ENCODE measurements at regions not wholly inside any gene's neighbourhood (a gene's known extent, or its start where the extent isn't known, plus 50 kb on each side); places are given as distances from the start of the nearest gene placed in this dataset.

DNA sequence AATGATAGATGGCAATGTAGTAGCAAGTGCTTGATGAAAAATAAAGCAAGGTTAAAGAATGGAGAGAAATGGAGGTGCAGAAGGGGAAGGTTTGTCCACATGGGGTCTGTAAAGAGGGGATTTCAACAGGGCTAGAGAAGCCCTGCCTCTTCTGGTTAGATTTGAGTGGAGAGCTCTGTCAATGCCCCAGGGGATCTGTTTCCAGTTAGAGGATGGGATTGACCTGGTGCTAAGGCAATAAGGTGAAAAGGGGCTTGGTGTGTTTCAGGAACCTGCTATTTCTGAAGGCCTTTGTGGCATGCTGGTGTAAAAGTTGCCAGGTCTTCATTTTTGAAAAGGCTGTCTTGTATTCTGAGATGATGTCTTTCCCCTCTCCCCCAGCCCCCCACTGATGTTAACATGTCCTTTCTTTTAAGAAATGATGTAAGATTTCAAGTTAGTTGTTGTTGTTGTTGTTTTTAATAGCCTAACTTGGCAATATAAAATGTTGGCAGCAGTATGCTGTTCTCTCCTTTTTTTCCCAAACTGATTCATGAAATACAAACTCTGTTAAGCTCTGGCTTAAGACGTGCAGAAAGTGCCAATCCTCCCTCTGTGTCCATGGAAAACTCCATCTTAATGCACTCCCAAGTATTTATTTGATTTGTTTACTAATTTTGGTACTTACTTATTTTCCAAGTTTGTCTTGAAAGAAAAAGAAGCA, 370.3 kb upstream of the ADGRL2 start:
- no peak for DNase-seq

DNA sequence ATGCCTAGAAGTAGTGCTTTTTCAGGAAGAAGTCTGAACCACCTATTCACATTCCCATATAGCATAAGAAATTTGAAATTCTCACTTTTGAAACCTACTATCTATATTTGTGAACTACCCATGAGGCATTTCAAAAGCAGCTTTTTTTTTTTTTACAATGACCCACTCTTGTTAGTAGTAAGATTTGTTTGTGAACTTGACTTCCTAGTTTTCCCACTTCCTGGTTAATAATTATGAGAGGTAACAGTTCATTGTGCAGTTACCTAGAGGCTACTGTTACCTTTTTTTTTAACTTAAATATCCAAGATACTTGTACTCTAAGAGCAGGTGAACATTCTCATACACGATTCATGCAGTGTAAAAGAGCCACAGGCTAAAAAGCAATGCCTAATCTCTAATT, 371.7 kb upstream of the ADGRL2 start:
- no peak for DNase-seq

DNA sequence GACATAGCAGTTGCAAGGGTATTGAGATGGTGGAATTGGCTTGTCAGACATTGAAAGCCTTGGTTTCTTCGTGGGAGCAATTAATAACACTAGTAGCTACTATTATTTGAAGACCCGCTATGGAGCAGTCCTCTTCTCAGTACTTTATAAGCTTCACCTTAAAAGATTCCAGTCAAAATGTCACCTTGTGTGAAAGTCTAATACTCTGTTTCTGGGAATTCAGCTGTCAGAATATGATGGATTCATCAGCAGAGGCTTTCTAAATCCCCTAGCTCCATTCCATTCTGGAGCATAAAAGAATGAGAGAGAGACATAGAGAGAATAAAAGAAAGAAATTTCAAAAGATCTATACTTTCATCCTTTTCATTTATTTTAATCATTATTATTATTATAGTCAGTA, 375.9 kb upstream of the ADGRL2 start:
- DNase-seq, result no peak

DNA sequence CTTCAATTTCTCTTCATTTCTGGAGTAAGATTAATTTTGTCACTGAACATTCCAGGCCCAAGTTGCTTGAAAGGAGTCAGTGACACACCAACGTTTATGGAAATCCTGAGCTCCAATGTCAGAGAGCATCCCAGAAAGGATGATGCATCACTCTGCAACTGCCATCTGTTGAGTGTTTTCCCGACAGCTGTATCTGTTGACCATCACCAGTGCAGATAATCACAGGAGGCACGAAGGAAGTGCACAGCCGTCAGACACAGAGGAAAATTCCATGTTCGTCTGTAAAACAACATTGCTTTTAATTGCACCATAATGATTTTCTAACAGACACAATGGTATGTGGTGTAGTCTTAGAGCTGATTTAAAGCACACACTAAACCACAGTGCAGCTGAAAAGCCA, 376.7 kb upstream of the ADGRL2 start:
- no peak for DNase-seq

DNA sequence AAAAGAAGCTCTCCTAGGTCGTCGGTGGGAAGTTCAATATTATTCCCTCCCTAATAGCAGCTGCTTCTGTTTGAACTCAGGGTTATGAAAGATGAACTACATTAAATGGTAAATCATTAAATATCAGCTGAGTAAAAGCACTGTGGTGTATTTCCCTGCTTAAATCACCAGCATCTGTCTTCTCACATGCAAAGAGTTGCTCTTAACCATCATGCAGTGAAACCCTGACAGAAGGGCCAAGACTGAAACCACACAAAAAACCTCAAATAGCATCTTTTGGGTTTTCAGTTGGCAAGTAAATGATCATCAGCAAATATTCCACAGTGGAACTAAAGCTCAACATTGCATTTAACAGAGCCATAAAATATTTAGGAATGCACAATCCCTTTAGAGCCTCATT, 380.0 kb upstream of the ADGRL2 start:
- DNase-seq, result no peak

DNA sequence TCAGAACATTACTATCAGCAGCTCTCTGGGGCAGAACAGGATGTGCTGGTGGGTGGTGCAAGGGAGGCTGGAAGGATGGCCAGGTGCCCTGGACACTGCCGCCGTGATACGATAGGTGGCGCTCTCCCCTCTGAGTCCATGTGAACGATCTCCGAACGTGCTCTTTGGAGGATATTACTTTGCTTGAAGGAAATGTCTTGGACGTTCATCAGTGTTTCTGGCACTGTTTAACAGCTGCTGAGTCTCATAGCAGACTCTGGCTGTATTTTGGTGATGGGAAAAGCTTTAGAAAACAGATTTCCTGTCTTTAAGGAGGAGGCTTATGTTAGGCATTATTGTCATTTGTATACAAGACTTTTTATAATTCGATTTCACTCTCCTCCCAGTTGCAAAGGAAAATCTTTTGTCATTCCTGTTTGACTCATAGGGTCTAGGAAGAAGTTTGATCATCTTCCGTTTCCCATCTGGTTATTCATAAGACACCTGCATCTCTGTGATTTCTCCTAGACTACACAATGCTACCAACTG, 386.2 kb upstream of the ADGRL2 start:
- DNase-seq, result no peak

DNA sequence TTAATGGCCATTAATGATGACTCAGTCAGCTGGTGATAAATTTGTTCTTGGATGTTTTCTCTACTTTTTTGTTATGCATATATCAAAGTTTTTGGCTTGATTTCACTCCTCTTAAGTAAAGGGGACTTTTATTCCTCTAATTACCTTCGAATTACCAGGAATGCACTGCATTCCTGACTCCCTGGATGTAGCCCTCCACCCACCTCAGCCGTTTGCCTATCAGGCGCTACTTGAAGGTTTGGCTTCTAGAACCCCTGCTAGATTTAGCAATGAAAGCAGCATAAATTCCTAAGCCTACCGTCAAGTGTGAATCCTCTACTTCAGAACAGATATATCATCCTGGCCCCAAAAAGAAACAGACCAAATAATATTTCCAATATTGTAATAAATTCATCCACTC, 387.8 kb upstream of the ADGRL2 start:
- no peak for DNase-seq

DNA sequence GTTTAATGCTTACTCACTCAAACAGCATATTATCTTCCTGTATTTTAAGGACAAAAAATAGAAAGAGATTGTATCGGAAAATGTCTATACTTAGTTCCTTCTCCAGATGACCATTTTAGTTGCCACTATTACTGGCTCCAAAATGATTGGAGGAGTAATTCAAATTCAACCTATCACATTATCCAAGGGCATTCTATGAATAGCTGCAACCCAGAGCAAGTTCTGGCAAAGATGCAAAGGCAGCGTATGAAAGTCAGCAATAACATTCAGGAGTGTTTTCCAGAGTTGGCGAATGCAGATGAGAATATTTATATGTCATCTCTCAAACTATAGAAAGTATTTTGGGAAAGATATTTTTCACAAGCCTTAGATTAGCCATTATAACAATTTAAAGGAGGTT, 389.8 kb upstream of the ADGRL2 start:
- no peak for DNase-seq

DNA sequence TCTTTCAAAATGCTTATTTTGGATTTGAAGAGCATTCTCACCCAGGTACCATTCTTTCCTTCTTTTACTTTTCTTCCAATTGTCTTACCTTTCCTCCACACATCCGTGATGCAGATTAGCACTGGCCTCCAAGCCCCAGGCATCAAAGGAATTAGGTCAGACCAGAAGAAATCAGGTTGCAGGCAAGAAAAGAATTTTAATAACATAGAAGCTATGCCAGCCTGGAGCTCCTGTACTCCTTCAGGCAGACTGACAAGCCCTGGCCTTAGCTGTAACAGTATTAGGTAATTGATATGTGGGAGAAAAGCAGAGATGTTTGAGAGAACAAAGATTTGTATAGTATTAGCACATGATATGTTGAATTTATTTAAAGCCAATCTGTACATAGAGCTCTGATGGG, 390.4 kb upstream of the ADGRL2 start:
- DNase-seq, result no peak

DNA sequence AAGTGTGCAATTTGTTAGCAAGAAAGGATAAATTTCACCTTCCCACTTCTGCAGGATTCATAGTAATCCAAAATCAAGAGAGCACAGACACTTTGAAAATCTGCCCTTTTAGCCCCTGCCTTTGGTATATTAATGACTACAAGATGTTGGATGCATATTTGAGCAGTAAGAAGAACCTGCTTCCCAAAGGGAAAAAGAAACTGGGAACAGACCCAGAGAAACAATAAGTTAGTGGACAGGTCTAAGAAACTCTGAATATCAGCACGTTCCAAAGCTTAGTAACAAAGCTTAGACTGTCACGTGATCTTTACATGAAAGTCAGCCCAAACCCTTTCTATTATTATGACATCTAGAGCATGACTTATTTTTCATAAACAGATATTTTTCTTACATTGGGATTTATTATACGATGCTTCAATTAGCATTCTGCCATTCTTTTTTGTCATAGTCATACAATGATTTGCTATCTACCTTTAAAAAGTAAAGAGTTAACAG, 390.9 kb upstream of the ADGRL2 start:
- DNase-seq, result no peak

DNA sequence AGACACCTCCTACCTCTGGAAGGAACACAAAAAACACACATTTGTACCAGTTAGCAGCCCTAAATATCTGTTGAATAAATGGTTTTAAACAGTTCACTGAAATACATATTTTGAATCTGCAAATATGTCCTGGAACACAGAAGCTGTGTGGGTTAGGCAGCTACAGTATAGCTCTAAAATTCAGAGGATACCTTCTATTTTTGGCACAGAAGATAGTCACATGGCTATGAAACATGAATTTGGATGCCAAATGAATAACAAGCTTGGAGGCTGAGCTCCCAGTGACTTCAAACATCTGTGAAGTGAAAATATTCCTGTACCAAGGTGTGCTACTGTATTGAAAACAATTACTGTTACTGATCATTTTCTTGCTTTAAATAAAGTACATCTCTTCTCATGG, 391.5 kb upstream of the ADGRL2 start:
- DNase-seq, result no peak

DNA sequence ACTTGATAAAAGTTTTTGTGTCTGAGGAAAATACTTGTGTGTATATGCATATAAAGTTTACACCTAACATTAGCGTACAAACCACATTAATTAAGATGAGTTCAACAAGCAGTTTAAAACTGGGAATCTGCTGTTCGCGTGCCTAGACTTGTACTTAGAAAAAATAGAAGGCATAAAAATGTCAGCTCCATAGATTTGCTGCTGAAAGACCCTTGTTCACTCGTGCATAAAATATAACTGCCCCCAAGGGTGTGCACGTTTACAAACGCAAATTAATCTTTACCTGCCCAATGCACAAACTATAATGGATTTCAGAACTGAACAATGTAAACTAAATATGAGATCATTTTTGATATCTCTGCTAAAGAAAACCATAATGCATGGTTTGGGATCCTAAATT, 392.3 kb upstream of the ADGRL2 start:
- DNase-seq, result no peak

DNA sequence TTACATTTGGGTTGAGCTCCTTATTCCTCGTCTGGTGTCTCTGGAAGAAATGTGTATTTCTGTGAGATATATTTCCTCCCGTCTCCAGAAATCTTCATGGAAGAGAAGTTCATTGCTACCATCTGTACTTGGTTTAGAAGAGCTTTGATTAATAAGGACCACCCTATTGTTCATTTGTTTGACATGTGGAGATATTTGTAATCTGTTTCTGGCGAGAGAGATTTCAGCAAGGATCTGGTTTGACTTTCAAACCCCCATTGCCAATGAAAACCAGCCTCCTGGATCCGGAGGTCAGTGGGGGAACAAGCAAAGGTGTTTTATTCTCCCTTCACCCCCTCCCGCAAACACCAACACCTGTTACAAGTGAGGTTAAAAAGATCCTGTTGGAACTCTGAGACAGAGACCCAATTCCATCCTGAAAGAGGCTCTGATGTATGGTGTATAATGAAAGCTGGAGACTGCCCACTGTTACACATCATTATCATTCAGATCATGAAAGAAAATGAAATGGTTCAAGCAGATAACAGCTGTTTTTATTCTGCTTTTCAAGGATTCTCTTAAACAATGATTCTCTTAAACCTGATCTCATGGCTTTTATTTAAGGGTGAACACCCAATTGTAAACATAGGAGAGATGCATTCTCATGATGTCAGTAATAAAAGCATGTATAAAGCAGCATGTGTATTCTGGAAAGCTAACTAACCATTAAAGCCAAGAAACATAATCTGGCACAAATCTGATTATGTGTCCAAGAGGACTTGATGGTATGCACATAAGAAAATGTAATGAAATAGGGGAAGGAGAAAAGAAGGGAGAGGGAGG, 393.5 kb upstream of the ADGRL2 start:
- no peak for DNase-seq

DNA sequence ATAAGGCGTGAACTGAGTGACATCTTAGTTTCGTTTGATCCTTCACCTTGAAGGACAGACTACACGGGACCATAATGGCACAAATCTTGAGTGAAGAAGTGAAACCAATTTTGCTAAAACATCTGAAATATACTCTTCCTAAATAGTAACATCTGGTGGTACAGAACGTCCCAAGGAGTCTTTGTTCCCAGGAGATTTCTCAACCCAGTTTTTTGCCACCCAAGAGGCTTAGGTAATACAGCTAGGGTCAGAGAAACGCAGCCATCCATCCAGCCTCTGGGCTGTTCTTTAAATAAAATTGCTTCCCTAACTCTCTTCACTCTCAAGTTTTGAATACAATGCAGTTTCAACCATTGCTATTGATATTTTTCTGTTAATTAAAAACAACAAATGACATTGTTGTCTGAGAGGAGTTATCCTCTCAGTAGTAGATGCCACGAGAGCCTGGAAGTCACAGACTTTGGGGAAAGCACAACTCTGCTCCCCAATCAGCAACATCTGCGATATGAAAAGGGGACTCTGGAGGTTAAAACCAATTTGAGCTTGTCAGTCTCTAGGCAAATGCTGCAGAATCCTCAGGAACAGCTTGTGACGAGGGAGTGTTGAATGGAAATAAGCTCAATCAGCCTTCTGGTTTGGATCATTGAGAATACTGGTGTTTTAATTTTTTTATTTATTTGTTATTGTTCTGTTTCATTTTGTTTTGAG, 394.3 kb upstream of the ADGRL2 start:
- DNase-seq, result no peak

DNA sequence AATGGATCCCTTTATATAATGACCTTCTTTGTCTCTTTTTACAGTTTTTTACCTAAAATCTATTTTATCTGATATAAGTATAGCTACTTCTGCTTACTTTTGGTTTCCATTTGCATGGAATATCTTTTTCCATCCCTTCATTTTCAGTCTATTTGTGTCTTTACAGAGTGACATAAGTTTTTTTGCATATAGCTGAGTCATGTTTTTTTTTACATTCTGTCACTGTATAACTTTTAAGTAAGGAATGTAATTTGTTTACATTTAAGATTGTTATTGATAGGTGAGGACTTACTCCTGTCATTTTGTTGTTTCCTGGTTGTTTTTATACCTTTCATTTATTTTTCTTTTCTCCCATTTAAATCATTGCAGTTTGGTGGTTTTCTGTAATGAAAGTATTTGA, 402.7 kb upstream of the ADGRL2 start:
- no peak for DNase-seq

DNA sequence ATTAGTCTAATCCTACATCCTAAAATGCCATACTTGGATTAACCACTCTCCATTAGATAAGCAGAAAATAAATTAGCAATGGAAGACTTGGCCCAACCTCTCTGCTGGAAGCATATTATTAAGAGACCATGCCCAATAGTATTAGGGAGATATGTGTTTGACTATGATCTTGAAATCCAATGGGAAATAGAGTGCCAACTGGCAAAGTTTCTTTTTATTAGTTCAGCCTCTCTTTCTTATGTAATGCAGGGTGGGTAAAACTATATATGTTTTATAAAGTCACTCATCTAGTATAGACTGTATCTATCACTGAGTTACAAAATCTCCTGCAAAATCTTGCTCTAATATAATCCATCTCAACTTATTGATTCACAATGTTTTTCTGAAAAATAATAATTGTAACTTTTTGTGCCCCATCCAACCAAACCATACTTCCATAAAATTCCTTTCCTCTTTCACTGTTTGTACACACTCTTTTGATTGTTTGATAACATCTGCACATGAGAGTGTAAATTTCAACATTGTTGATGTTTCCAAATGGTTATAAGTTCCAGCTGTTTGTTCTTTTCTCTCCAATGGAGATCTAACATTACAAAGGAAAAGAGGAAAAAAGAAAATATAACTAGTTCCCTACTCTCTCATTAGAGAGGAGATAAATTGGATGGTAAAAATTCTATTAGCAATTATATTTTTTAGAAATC, 408.1 kb upstream of the ADGRL2 start:
- DNase-seq, result no peak

DNA sequence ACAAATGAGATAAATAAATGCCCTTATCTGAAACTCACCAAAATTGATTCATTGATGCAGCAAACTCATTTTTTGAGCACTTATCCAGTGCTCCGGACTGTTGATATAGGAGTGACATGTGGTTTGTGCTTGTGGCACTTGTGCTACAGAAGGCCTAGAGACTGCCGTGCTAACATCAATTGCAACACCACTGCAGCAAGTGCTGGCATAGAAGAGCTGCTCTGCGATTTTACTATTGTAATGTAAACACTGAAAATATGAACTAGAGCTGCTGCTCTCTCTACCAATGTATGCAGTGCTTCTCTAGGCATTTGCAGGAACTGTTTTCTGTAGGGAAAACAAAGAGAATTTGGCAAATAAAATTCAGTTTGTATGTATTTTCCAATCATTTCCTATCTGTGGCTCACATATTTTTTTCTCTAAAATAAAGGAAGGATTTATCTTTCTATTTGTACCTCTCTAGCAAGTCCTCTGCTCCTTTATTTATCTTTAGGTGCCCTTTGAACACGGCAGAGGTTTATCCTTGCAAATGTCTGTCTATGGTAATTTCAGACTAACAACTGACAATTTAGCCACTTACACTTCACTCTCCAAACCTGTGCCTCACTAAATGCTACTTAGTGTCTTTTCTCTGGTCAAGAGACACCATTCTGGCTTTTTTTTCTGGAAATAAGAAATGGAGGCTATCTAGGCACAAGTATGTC, 409.5 kb upstream of the ADGRL2 start:
- no peak for DNase-seq

DNA sequence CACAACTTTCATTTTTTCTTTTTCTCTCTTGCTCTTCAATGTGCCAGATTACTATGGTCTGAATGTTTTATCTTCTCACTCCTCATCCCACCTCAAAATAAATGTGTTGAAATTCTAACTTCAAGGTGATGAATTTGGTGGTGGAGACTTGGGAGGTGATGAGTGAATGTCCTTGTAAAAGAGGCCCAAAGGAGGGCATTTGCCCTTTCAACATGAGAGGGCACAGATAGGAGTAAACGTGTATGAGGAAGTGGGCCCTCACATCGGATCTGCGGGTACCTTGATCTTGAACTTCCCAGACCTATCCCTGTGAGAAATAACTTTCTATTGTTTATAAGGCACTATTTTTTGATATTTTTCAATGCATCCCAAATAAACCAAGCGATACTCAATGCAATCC, 412.3 kb upstream of the ADGRL2 start:
- no peak for DNase-seq

DNA sequence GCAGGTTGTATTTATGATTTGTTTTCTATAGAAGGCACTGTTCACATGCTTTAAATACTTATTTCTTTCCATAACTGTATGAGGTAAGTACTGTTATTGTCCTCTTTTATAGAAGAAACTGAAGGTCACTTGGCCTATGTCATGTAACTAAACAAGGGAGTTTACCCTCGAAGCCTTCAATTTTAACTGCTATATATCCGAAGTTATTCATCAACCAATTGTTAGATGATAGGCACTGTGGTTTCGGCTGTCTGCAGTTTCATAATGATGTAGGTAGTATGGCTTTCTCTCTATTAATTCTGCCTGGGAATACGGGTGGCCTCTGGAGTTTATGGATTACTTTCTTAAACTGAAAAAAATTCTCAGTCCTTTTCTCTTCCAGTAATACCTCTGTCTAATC, 413.3 kb upstream of the ADGRL2 start:
- no peak for DNase-seq

DNA sequence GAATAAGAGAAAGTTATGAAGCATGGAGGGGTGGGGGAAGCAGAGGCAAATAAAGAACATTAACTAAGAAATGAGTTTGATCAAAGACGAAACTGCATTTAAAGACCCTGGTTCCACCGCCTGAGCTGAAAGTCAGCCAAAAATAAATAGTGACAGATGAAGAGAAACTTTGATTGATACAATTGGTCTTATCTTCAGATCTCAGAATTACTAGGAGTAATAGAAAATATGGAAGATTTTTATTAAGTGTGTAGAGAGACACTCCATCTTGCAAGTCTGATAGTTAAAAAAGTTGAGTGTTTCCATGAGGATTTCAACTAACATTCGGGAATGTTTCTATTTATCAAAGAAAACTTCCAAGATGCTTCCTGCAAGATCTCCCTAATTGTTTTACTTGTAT, 418.2 kb upstream of the ADGRL2 start:
- DNase-seq, result no peak

DNA sequence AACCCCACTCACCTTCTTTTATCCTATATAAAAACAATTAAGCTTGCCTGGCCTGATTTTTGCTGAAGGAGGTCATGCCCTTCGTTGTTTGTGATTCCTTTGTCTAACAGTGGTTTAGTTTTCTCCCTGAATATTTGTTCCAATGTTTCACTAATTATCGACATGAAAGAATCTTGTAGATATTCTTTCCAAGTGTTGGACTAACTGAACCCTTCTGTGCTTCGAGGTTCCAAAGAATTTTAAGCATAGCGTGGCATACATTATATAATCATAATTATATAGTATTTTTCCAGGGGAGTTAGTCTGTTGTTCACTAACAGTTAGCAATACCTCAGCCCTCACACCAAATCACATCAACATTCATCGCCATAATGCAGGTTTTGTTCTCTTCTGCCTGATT, 418.9 kb upstream of the ADGRL2 start:
- DNase-seq, result no peak

DNA sequence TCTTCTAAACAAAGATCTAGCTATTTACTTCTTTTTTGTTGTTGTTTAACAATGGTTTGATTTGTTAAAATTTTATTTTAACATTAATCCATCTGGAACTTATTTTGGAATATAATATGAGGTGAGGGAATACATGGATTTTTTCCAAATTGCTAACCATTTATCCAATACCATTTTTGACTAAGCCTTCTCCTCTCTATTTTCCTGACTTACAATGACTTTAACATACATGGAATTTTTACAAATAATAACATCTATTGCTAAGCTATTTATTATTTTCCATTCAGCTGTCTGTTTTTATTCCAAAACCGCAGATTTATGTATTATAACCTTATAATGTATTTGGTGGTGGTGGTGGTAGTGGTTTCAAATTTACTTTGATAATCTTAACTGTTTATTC, 420.3 kb upstream of the ADGRL2 start:
- no peak for DNase-seq
